Bone marrow (tissue), 2 donors: ENCODE measurements at regions not wholly inside any gene's neighbourhood (a gene's known extent, or its start where the extent isn't known, plus 50 kb on each side); places are given as distances from the start of the nearest gene placed in this dataset.
A peak's percentile ranks its signal among the peaks of the same experiment; 100 is the strongest.

Source experiments
- DNase-seq, 2 donors: peaks; one replicate each; lab custom pipeline; 2025; lab: John Stamatoyannopoulos, UW

DNA sequence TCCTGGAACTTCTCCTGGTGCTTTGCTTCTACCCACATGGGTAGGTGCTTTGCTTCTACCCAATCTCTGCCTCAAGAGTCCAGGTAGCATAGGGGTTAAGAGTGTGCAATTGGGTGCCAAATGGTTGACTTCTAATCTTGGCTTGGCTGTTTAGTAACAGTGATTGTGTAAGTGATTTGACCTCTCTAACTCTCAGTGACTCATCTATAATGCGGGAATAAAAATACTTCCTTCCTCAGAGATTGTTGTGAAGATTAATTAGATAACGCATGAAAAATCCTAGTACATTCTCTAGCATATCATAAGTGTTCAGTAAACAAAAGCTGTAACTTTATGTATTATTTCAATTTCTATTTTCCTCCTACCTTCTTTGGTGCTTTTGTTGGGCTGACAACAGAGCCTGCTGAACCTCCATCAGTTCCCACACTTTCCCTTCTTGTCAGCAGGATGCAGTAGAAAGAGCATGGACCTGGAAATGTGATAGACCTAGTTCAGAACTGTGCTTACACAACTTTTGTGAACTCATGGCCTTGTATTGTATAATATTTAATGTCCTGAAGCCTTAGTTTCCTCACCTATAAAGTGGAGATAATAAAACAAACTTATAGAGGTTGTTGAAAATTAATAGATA is 72.9 kb upstream of the SMIM36 start:
- no peak for DNase-seq

DNA sequence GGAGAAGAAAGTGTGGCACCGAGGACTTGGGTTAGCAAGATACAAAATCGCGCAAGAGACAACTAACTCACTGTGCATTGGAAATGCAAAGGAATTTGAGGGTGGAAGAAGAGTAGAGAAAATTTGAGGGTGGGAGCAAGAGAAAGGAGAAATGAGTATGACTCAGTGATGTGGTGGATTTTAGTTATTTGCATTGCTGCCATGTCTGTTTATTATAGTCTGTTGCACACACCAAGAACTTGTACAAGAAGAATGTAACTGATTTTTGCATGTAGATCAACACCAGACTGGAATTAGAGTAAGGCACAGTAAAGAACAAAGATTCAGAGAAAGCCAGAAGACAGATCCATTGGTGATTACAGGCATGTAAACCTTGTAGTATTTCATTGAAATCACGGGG is 71.6 kb upstream of the SMIM36 start:
- no peak for DNase-seq

DNA sequence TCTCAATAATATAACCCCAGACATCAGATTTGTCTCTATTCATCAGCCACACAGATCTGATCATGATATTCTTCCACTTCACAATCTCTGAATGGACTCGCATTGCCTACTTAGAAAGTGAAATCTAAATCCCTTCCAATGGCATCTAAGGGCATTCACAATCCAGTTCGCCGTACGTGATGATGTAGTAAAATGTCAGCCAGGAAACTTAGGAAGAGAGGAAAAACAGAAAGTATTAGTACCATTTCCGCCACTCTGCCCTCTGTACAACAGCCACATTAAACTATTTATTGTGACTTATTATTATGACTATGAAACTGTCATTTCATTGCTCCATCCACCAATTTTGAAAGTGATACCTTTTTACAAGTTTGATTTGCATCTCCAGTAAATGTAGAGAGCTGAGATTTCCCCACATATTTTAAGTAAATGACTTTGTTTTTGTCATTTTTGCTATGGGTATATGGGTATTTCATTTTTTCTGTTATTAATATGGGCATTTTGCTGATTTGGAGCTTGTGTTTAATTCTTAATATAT is 69.4 kb upstream of the SMIM36 start:
- no peak for DNase-seq

DNA sequence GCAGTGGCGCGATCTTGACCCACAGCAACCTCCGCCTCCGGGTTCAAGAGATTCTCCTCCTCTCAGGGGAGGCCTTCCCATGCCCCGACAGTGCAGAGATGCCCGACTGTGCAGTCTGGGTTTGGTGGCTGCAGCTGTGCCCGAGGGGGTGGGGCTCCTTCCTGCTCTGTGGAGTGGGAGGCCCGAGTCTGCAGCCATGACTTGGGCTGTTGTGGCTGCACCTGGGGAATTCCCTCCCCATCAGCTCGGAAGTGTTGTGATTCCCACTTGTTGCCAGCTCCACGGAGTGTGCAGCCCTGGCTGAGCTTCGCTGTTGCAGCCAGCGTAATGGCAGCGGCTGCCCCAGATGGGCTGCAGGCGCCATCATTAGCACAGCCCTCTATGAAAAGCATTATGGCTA is 66.4 kb upstream of the SMIM36 start:
- DNase-seq: no peak

DNA sequence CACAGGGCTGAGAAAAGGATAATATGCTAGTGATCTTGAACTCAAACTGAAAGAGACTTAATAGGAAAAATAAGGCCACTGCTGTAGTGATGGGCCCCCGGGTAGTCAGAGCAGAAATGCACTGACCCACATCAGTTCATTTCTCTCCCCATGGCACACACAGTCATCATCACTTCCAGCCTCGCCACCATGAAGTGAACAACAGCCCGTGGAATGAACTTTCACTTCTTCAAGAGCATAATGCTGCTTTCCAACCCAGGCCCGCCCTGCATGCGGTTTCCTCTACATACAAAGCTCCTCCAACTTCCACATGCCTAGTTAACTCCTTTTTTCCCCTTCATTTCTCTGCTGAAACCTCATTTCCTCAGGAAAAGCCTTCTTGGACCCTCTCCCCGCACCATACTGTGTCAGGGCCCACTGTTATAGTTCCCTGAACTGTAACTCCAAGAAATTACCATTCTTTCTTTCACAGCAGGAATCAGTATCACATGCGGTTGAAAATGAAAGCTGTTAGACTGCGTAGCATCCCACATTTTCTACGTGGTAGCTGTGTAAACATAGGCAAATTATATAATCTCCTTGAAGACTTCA is 65.8 kb upstream of the SMIM36 start:
- DNase-seq: no peak

DNA sequence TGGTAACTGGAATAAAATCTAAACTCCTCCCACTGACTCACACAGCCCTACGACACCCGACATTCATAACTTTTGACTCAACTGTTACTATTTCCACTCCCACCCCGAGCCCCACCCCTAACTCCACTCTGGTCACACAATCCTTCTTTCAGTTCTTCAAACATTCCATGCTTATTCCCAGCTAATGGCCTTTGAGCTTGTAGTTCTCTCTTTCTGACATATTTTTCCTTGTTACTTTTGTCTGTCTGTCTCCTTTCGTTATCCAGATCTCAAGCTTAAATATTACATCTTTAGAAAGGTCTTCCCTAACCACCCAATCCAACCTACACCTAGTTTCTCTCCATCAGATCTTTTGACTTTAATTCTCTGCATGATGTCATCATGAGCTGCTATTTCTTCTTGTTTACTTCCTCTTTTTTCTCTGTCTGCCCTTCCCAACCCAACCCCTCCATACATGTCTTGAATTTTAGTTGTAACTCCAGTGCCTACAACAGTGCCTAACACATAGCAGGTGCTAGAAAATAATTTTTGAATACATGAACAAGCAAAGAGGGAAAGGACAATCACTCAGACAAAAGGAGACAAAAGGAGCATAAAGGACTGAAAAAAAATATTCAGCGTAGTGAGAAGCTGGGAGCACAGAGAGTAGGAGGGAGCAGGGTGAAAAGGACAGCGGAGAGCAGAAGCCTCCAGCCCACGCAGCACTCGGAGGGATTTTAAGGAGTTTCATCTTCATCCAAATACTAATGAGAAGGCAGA is 65.2 kb upstream of the SMIM36 start:
- DNase-seq: peak in 1 of 2 donors; percentile 9

DNA sequence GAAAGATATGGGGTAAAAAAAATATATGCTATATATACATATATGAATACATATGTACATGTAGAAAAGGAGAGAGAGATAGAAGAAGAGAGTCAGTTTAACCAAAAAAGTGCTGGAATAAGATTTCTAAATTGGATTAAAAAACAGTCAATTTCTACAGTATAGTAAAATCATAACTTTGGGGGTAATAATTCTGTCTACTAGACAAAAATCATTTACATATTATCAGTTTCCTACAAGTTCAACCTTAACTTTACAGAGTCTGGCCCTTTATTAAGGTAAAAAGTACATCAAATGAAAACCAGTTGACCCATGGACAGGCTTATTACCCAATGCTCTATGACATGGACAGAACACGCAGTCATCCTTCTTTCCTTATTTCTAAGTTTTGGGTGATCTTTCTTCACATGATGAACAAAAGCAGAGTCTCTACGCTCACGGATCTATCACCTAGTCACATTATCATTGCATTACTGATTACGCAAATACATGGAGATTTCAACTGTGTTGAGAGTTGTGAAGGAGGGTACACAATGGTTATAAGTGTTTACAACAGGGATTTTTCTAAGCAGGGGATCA is 63.9 kb upstream of the SMIM36 start:
- no peak for DNase-seq

DNA sequence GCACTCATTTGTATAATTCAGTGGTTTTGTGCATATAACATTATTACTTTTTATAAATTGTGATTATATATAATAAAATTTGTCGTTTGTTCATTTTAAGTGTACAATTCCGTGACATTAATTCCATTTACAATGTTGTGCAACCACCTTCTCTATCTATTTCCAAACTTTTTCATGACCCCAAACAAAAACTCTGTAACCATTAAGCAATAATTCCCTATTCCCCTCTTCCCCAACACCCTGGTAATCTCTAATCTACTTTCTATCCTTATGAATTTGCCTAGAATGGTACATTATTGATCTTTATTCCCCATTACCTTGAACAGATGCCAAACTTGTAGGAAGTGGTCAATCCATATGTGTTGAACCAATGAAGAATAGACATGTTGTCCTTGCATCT is 61.3 kb upstream of the SMIM36 start:
- DNase-seq: no peak

DNA sequence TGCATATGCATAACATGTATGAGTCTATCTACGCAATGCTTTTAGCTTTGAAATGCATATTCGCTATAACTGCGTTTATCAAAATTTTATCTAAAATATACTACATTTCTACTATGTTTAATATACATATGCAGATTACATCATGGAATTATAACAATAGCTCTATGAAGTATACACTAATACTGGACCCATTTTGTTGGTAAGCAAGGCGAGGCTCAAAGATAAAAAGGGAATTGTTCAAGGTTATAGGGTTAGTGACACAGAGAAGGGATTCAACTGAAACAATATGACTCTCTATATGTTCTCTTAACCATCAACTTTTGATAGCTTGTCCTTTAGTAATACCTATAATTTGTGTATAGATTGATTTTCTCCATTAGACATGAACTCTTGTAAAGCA is 60.9 kb upstream of the SMIM36 start:
- DNase-seq: no peak

DNA sequence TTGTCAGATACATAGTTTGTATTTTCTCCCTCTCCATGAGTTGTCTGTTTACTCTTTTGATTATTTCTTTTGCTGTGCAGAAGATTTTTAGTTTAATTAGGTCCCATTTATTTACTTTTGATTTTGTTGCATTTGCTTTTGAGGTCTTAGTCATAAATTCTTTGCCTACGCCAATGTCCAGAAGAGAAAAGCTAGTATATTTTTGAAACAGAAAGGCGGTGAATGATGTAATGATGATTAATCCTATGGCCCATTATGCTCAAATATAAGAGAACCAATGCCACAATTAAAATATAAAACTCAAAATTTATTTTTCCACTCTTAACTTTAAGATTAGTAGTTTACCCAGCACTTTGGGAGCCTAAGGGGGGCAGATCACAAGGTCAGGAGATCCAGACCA is 59.8 kb upstream of the SMIM36 start:
- no peak for DNase-seq

DNA sequence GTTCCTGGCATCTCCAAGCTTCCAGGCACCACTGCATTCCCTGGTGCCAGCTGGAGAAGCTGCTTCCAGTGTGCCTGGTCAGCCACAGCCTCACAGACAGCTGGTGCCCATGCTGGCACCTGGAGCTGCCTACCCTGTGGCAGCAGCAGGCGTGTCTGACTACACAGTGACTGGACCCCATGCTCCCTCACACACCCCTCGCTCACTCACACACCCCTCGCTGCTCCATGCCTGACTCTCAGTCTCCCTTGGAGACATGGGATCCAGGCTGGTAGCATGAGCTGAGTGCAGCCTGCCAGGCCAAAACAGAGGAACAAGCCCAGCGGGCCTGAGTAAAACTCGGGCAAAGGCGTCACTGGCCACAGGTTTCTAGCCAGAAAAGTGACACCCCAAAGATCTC is 59.1 kb upstream of the SMIM36 start:
- no peak for DNase-seq

DNA sequence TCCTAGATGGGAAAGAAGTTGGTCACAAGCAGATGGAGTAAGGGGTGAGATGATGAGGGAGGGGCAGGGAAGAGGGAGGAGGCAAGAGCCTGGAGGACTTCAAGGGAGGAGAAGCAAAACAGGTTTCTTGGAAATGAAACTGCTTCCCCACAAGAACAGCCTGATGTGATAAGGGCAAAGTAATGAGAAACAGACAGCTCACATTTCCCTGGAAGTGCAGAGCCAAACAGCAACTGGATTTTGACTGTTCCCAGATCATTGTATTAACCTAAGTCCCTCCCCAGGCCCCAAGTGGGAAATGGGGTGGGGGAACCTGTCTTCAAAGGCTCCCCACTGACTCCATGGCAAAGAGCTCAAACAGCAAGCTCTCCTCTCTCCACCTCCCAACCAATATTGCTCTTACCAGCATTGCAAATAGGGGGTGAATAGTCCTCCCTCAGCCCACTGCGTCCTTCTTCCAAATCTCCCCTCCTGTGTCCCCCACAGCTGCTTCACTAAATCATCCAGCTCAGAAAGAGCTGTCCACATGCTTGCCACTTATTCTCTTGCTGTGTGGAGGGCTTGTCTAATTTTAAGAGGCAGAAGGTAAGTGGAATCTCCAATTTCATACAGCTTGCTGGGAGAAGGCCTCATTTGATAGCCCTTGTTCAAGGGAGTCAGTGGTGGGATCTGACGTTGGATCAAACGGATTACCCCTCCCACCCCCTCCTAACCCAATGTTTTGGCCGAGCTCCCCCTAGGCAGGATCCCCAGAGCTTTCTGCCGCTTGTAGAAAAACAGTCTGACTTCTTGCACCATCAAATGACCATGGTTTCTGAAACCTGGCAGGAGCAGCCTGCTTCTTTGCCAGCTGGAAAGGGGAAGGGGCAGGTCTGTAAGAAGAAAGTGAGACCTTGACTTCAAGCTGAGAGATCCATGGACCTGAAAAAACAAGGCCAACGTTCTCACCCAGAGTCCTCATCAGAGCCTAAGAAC is 56.3 kb upstream of the SMIM36 start:
- no peak for DNase-seq

DNA sequence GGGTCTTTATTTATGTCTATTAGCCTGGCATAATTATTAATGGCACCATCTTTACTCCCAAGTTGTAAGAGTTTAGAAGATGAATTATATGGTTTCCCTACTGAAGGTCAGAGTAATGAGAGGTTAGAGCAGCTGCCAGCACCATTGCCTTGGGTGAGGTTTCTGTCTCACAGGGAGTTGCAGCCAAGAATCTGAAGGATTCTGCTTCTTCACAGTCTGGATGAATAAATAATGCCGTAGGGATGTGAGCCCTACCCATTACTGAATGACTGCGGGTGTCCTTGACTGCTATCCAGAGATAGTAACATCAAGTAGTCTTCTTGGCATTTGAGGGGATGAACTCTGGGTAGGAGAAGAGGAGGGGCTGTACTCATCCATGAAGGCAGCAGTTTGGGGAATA is 52.8 kb upstream of the SMIM36 start:
- DNase-seq: no peak

DNA sequence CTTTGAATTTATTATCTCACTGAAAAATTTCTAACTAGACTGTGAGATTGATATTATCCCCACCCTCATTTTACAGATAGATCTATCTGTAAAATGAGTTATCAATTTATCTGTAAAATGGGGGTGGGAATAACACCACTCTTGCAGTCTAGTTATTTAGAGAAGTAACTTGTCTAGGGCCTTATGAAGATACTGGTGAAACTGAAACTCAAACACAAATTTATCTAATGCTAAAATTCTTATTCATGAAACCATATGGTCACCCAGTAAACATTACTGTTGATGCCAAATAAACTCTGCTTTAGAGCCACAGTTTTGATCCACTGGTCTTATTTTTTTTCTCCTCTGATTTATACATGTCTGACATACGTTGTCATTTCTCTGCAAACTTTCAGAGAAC is 52.1 kb upstream of the SMIM36 start:
- DNase-seq: no peak

DNA sequence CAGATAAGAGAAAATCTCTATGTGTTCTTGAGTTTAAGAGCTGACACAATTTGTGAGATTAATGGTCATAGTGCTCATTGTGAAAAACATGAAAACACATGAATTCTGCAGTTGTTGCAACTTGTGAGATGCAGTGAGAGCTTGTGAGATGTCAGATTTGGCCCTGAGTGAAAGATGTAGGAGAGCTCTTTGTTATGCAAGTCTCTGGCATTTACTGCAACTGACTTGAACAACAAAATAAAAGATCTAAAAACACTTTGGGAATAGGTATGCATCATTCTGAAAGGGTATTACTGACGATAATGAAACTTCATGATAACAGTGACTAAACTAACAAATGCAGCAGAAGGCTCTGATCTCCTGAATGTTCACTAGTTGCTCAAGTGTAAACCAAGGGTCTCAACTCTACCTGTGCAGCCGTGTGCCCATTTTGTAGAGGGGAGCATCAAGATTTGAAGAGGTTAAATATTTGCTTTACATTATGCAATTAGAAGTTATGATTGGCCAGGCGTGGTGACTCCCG is 50.8 kb upstream of the SMIM36 start:
- DNase-seq: no peak

DNA sequence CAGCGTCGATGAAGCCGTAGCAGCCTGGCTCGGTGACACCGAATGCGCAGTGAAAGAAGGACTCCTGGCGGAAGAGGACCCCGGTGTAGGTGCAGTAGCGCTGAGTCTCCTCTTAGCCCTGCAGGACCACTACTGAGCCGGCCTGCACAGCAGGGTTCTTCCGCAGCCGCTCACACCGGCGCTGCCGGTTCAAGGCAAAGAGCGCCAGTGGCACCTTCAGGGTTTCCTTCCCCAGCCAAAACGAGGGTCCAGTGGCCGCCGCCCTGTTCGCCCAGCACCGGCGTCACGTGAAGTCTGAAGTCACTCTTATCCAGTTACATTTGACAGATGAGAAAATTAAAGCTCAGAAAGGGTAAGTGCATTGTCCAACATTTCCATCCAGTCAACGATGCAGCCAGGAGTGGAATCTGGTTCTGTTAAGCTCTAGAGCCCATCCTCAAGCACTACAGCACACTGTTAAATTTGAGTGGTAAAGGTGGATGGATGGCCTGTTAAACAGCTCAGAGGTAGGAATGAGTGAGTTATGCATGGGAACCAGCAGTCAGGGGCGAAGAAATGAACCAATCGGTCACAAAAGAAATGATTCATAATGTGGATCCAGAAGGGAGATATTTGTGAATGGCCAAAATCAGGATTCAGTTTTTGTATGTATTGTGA is 50.2 kb upstream of the SMIM36 start:
- DNase-seq: no peak
